ENCODE measurements at regions not wholly inside any gene's neighbourhood (a gene's known extent, or its start where the extent isn't known, plus 50 kb on each side); places are given as distances from the start of the nearest gene placed in this dataset.

DNA sequence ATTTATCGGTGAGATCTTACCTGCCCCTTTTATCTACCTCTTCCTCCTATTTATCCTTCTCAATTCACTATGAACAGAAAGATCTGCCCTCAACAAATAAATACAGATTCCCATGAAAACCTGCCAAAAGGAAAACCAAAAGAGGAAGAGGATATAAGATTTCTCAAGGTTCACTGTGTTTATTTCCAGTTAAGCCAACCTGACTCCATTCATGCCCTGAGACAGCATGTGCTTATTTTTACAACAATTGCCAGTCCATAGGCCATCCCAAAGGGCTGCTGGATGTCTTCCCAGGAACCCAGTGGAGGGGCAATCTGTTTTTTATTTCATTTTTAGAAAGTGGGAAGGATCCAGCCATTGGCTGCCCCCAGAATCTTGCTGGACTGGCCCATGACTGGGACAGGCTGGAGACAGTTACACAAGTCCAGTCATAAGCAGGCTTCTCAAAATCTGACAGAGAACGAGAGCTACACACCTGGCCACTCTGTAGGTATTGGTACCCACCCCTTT lies 209.1 kb downstream of the IRS2 start:
- TF ChIP-seq, protein P1, sequence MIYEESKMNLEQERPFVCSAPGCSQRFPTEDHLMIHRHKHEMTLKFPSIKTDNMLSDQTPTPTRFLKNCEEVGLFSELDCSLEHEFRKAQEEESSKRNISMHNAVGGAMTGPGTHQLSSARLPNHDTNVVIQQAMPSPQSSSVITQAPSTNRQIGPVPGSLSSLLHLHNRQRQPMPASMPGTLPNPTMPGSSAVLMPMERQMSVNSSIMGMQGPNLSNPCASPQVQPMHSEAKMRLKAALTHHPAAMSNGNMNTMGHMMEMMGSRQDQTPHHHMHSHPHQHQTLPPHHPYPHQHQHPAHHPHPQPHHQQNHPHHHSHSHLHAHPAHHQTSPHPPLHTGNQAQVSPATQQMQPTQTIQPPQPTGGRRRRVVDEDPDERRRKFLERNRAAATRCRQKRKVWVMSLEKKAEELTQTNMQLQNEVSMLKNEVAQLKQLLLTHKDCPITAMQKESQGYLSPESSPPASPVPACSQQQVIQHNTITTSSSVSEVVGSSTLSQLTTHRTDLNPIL (CRISPR knock-in tag; IDR thresholded peaks at IDR 0.05; ENCODE audit: low read depth), result no peak
- TF ChIP-seq, protein P2, sequence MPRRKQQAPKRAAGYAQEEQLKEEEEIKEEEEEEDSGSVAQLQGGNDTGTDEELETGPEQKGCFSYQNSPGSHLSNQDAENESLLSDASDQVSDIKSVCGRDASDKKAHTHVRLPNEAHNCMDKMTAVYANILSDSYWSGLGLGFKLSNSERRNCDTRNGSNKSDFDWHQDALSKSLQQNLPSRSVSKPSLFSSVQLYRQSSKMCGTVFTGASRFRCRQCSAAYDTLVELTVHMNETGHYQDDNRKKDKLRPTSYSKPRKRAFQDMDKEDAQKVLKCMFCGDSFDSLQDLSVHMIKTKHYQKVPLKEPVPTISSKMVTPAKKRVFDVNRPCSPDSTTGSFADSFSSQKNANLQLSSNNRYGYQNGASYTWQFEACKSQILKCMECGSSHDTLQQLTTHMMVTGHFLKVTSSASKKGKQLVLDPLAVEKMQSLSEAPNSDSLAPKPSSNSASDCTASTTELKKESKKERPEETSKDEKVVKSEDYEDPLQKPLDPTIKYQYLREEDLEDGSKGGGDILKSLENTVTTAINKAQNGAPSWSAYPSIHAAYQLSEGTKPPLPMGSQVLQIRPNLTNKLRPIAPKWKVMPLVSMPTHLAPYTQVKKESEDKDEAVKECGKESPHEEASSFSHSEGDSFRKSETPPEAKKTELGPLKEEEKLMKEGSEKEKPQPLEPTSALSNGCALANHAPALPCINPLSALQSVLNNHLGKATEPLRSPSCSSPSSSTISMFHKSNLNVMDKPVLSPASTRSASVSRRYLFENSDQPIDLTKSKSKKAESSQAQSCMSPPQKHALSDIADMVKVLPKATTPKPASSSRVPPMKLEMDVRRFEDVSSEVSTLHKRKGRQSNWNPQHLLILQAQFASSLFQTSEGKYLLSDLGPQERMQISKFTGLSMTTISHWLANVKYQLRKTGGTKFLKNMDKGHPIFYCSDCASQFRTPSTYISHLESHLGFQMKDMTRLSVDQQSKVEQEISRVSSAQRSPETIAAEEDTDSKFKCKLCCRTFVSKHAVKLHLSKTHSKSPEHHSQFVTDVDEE (CRISPR knock-in tag; IDR thresholded peaks at IDR 0.05), result no peak
- no peak for TF ChIP-seq ZNF70 (CRISPR knock-in tag; IDR thresholded peaks at IDR 0.05)
- TF ChIP-seq, protein P3, sequence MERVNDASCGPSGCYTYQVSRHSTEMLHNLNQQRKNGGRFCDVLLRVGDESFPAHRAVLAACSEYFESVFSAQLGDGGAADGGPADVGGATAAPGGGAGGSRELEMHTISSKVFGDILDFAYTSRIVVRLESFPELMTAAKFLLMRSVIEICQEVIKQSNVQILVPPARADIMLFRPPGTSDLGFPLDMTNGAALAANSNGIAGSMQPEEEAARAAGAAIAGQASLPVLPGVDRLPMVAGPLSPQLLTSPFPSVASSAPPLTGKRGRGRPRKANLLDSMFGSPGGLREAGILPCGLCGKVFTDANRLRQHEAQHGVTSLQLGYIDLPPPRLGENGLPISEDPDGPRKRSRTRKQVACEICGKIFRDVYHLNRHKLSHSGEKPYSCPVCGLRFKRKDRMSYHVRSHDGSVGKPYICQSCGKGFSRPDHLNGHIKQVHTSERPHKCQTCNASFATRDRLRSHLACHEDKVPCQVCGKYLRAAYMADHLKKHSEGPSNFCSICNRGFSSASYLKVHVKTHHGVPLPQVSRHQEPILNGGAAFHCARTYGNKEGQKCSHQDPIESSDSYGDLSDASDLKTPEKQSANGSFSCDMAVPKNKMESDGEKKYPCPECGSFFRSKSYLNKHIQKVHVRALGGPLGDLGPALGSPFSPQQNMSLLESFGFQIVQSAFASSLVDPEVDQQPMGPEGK (CRISPR knock-in tag; IDR thresholded peaks at IDR 0.05; ENCODE audit: borderline replicate concordance), result no peak
- TF ChIP-seq, protein P4, sequence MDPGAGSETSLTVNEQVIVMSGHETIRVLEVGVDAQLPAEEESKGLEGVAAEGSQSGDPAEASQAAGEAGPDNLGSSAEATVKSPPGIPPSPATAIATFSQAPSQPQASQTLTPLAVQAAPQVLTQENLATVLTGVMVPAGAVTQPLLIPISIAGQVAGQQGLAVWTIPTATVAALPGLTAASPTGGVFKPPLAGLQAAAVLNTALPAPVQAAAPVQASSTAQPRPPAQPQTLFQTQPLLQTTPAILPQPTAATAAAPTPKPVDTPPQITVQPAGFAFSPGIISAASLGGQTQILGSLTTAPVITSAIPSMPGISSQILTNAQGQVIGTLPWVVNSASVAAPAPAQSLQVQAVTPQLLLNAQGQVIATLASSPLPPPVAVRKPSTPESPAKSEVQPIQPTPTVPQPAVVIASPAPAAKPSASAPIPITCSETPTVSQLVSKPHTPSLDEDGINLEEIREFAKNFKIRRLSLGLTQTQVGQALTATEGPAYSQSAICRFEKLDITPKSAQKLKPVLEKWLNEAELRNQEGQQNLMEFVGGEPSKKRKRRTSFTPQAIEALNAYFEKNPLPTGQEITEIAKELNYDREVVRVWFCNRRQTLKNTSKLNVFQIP (CRISPR knock-in tag; IDR thresholded peaks at IDR 0.05; ENCODE audit: borderline replicate concordance, low read depth), result no peak
- TF ChIP-seq ZNF8 (CRISPR knock-in tag; IDR thresholded peaks at IDR 0.05), result no peak
- no peak for TF ChIP-seq RARB (CRISPR knock-in tag; IDR thresholded peaks at IDR 0.05)
- TF ChIP-seq CSDC2 (CRISPR knock-in tag; IDR thresholded peaks at IDR 0.05), result no peak
- no peak for TF ChIP-seq ISL1 (CRISPR knock-in tag; IDR thresholded peaks at IDR 0.05)
